GM23338 (cell line): ENCODE measurements at regions not wholly inside any gene's neighbourhood (a gene's known extent, or its start where the extent isn't known, plus 50 kb on each side); places are given as distances from the start of the nearest gene placed in this dataset.

Experiments
- ATAC-seq: fragments of 200-7000 bp; cut with Tn5 transposase; 3 replicates; pipeline ENCODE4 v1.9.1; 2020
- DNase-seq: peaks from one replicate; pipeline ENCODE4 v3.0.0-alpha.2; 2015; ENCODE audit warnings: low spot score
- H2AFZ ChIP-seq: fragments of 200-600 bp; sonication (generic); 2 replicates; pipeline ENCODE4 v1.8.0; 2016; ENCODE audit warnings: antibody characterized with exemption, mild to moderate bottlenecking, moderate library complexity
- H3F3A ChIP-seq: fragments of 200-600 bp; sonication (generic); replicated peaks from 2 replicates; pipeline ENCODE4 v1.8.0; 2017; ENCODE audit warnings: antibody characterized with exemption, mixed run types, low read depth
- H3K27ac ChIP-seq: fragments of 200-600 bp; sonication (generic); 2 replicates; pipeline ENCODE4 v1.6.1; 2016; ENCODE audit warnings: low read depth
- H3K27me3 ChIP-seq: fragments of 200-600 bp; sonication (generic); 2 replicates; pipeline ENCODE4 v1.8.0; 2016; ENCODE audit warnings: mild to moderate bottlenecking, mixed run types, moderate library complexity; ENCODE audit not compliant: insufficient read depth
- H3K36me3 ChIP-seq: fragments of 200-600 bp; sonication (generic); 2 replicates; pipeline ENCODE4 v1.8.0; 2016; ENCODE audit warnings: mild to moderate bottlenecking; ENCODE audit not compliant: insufficient read depth
- H3K4me1 ChIP-seq: fragments of 200-600 bp; sonication (generic); 2 replicates; pipeline ENCODE4 v1.8.0; 2016; ENCODE audit warnings: mild to moderate bottlenecking, moderate library complexity; ENCODE audit not compliant: insufficient read depth
- H3K4me2 ChIP-seq: fragments of 200-600 bp; sonication (generic); 2 replicates; pipeline ENCODE4 v1.7.1; 2017; ENCODE audit warnings: mixed run types
- H3K4me3 ChIP-seq: fragments of 200-600 bp; sonication (generic); 2 replicates; pipeline ENCODE4 v1.6.1; 2016; ENCODE audit warnings: mixed run types
- H3K79me2 ChIP-seq: fragments of 200-600 bp; sonication (generic); replicated peaks from 2 replicates; pipeline ENCODE4 v1.8.0; 2017; ENCODE audit warnings: mild to moderate bottlenecking; ENCODE audit not compliant: insufficient read depth
- H3K9me2 ChIP-seq: fragments of 200-600 bp; sonication (generic); 2 replicates; pipeline ENCODE4 v1.8.0; 2017; ENCODE audit not compliant: insufficient read depth
- H4K20me1 ChIP-seq: fragments of 200-600 bp; sonication (generic); replicated peaks from 2 replicates; pipeline ENCODE4 v1.8.0; 2017; ENCODE audit warnings: mild to moderate bottlenecking; ENCODE audit not compliant: insufficient read depth
- H3K27ac Mint-ChIP-seq: 2 replicates; pipeline ENCODE4 v1.8.0; 2020; ENCODE audit warnings: inconsistent platforms, mild to moderate bottlenecking, moderate library complexity, mixed read lengths
- H3K27me3 Mint-ChIP-seq: 3 replicates; pipeline ENCODE4 v1.8.0; 2022; ENCODE audit warnings: low read depth, mild to moderate bottlenecking, moderate library complexity, mixed read lengths, inconsistent platforms; ENCODE audit not compliant: insufficient read depth, poor library complexity
- H3K36me3 Mint-ChIP-seq: 3 replicates; pipeline ENCODE4 v1.8.0; 2021; ENCODE audit warnings: low read depth, mild to moderate bottlenecking, inconsistent platforms, moderate library complexity, mixed read lengths
- H3K4me1 Mint-ChIP-seq: 3 replicates; pipeline ENCODE4 v1.8.0; 2020; ENCODE audit warnings: mild to moderate bottlenecking, inconsistent platforms, mixed read lengths
- H3K4me3 Mint-ChIP-seq: 3 replicates; pipeline ENCODE4 v1.8.0; 2021; ENCODE audit warnings: moderate library complexity, mild to moderate bottlenecking, inconsistent platforms, mixed read lengths
- H3K9me3 Mint-ChIP-seq: 3 replicates; pipeline ENCODE4 v1.8.0; 2020; ENCODE audit warnings: moderate library complexity, mild to moderate bottlenecking, inconsistent platforms, mixed read lengths
- EZH2phosphoT487 ChIP-seq: fragments of 200-600 bp; sonication (generic); IDR thresholded peaks from one replicate; pipeline ENCODE4 v1.8.1; 2018; ENCODE audit warnings: antibody characterized with exemption; ENCODE audit not compliant: unreplicated experiment
- NANOG ChIP-seq: IDR thresholded peaks from 2 replicates; pipeline ENCODE4 v1.6.1; 2016; ENCODE audit warnings: antibody characterized with exemption, borderline replicate concordance
- ZNF331 ChIP-seq: fragments of 250-450 bp; sonication (Bioruptor Pico); IDR thresholded peaks from 2 replicates; pipeline ENCODE4 v1.5.0; 2020; ENCODE audit warnings: low read depth, mild to moderate bottlenecking, moderate library complexity
- TF ChIP-seq, protein P1 (sequence below), 2 experiments: fragments of 200-600 bp in 1 of 2; sonication (generic) in 1 of 2; conservative IDR thresholded peaks; 2 replicates each; pipeline versions ENCODE4 v1.5.1 to v1.6.1; 2016 to 2017; ENCODE audit warnings: antibody characterized with exemption in 2 of 2, low read depth in 2 of 2, mild to moderate bottlenecking in 2 of 2, moderate library complexity in 1 of 2
- TF ChIP-seq, protein P2 (sequence below): fragments of 250-450 bp; sonication (Bioruptor Pico); IDR thresholded peaks from 2 replicates; pipeline ENCODE4 v1.5.0; 2020; ENCODE audit warnings: mild to moderate bottlenecking, moderate library complexity
- TF ChIP-seq, protein P3 (sequence below): IDR thresholded peaks from 2 replicates; pipeline ENCODE4 v1.6.1; 2016; ENCODE audit warnings: antibody characterized with exemption

DNA sequence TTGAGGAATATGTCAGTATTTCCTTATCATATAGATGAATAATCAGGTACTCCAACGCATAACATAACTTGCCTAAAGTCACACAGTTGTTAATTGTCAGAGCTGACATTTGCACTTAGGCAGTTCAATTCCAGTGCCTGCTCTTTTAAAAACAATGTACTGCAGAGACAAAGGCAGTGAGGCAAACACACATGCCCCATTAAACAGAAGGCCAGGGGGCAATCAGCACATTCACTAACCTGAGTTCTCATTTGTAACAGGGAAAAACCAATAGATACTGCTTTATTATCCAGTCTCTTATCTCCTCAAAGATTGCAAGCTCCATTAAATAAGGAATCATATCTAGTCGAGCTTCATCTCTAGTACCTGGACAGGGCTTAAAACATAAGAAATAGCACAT is 1017.4 kb downstream of the SQOR start:
- Mint-ChIP-seq H3K27ac (no peak overlapping the region), H3K36me3 (no peaks in the 10 kb centered on the region), H3K9me3 (peaks cover 58% of the 10 kb centered on the region), H3K4me3 (no peak overlapping the region), H3K27me3 (no peaks in the 10 kb centered on the region), H3K4me1 (peaks cover 4% of the 10 kb centered on the region)
- Histone ChIP-seq H2AFZ (no peak overlapping the region), H3K27ac (no peak overlapping the region), H3K27me3 (no peaks in the 10 kb centered on the region), H3K36me3 (no peaks in the 10 kb centered on the region), H3K4me1 (peaks cover 5% of the 10 kb centered on the region; the same call in 1 of the 2 replicates), H3K9me2 (no peaks in the 10 kb centered on the region), H3F3A (no peaks in the 10 kb centered on the region), H3K4me3 (no peak overlapping the region), H4K20me1 (no peaks in the 10 kb centered on the region), H3K79me2 (no peaks in the 10 kb centered on the region), H3K4me2 (no peak overlapping the region)
- DNase-seq (no peak), ATAC-seq (no peak)
- TF ChIP-seq, protein P1, sequence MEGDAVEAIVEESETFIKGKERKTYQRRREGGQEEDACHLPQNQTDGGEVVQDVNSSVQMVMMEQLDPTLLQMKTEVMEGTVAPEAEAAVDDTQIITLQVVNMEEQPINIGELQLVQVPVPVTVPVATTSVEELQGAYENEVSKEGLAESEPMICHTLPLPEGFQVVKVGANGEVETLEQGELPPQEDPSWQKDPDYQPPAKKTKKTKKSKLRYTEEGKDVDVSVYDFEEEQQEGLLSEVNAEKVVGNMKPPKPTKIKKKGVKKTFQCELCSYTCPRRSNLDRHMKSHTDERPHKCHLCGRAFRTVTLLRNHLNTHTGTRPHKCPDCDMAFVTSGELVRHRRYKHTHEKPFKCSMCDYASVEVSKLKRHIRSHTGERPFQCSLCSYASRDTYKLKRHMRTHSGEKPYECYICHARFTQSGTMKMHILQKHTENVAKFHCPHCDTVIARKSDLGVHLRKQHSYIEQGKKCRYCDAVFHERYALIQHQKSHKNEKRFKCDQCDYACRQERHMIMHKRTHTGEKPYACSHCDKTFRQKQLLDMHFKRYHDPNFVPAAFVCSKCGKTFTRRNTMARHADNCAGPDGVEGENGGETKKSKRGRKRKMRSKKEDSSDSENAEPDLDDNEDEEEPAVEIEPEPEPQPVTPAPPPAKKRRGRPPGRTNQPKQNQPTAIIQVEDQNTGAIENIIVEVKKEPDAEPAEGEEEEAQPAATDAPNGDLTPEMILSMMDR (conservative IDR thresholded peaks at IDR 0.05; ENCODE audit: low read depth in 2 of 2): no peak
- TF ChIP-seq, protein P2, sequence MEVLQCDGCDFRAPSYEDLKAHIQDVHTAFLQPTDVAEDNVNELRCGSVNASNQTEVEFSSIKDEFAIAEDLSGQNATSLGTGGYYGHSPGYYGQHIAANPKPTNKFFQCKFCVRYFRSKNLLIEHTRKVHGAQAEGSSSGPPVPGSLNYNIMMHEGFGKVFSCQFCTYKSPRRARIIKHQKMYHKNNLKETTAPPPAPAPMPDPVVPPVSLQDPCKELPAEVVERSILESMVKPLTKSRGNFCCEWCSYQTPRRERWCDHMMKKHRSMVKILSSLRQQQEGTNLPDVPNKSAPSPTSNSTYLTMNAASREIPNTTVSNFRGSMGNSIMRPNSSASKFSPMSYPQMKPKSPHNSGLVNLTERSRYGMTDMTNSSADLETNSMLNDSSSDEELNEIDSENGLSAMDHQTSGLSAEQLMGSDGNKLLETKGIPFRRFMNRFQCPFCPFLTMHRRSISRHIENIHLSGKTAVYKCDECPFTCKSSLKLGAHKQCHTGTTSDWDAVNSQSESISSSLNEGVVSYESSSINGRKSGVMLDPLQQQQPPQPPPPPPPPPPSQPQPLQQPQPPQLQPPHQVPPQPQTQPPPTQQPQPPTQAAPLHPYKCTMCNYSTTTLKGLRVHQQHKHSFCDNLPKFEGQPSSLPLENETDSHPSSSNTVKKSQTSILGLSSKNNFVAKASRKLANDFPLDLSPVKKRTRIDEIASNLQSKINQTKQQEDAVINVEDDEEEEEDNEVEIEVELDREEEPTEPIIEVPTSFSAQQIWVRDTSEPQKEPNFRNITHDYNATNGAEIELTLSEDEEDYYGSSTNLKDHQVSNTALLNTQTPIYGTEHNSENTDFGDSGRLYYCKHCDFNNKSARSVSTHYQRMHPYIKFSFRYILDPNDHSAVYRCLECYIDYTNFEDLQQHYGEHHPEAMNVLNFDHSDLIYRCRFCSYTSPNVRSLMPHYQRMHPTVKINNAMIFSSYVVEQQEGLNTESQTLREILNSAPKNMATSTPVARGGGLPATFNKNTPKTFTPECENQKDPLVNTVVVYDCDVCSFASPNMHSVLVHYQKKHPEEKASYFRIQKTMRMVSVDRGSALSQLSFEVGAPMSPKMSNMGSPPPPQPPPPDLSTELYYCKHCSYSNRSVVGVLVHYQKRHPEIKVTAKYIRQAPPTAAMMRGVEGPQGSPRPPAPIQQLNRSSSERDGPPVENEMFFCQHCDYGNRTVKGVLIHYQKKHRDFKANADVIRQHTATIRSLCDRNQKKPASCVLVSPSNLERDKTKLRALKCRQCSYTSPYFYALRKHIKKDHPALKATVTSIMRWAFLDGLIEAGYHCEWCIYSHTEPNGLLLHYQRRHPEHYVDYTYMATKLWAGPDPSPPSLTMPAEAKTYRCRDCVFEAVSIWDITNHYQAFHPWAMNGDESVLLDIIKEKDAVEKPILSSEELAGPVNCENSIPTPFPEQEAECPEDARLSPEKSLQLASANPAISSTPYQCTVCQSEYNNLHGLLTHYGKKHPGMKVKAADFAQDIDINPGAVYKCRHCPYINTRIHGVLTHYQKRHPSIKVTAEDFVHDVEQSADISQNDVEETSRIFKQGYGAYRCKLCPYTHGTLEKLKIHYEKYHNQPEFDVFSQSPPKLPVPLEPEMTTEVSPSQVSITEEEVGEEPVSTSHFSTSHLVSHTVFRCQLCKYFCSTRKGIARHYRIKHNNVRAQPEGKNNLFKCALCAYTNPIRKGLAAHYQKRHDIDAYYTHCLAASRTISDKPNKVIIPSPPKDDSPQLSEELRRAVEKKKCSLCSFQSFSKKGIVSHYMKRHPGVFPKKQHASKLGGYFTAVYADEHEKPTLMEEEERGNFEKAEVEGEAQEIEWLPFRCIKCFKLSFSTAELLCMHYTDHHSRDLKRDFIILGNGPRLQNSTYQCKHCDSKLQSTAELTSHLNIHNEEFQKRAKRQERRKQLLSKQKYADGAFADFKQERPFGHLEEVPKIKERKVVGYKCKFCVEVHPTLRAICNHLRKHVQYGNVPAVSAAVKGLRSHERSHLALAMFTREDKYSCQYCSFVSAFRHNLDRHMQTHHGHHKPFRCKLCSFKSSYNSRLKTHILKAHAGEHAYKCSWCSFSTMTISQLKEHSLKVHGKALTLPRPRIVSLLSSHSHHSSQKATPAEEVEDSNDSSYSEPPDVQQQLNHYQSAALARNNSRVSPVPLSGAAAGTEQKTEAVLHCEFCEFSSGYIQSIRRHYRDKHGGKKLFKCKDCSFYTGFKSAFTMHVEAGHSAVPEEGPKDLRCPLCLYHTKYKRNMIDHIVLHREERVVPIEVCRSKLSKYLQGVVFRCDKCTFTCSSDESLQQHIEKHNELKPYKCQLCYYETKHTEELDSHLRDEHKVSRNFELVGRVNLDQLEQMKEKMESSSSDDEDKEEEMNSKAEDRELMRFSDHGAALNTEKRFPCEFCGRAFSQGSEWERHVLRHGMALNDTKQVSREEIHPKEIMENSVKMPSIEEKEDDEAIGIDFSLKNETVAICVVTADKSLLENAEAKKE (CRISPR knock-in tag): no peak
- TF ChIP-seq NANOG: no peak
- TF ChIP-seq, protein P3, sequence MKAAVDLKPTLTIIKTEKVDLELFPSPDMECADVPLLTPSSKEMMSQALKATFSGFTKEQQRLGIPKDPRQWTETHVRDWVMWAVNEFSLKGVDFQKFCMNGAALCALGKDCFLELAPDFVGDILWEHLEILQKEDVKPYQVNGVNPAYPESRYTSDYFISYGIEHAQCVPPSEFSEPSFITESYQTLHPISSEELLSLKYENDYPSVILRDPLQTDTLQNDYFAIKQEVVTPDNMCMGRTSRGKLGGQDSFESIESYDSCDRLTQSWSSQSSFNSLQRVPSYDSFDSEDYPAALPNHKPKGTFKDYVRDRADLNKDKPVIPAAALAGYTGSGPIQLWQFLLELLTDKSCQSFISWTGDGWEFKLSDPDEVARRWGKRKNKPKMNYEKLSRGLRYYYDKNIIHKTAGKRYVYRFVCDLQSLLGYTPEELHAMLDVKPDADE: no peak
- TF ChIP-seq ZNF331 (CRISPR knock-in tag): no peak
- no peak for TF ChIP-seq EZH2phosphoT487
